ENCODE measurements at regions not wholly inside any gene's neighbourhood (a gene's known extent, or its start where the extent isn't known, plus 50 kb on each side); places are given as distances from the start of the nearest gene placed in this dataset.
"Not testable (repeated sequence)": the region's sequence is repeated elsewhere in the genome, so short reads cannot be mapped to it uniquely, and the experiment has no call there.

DNA sequence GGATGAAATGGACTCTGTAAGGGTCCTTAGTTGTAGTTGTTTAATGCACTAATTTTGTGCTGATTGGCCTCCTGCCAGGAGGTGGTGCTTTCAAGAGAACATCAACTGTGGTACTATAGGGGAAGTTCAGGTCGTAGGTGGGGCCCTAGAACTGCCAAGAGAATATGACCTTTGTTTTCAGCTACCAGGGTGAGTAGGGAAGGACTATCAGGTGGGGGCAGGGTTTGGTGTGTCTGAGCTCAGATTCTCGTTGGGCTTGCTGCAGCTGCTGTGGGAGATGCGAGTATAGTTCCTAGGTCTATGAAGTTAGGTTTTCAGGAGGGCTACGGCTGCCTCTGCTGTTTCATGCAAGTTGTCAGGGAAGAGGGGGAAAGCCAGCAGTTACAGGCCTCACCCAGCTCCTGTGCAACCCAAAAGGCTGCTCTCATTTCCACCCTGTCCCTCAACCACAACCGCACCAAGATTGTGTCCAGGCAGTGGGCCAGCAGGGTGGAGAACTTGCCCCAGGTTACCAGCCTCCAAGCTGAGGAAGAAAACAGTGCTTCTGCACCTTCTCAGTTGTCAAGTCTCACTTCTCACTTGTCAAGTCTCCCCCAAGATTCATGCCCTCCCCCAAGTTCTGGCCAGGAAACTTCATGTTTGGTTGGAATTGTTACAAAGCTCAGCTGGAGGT is 626.5 kb upstream of the MAP3K7 start:
- Mint-ChIP-seq H3K27ac (no peak overlapping the region), H3K27me3 (no peaks in the 10 kb centered on the region), H3K4me1 (ENCODE audit: low read depth in 2 of 2) (no peaks in the 10 kb centered on the region), H3K9me3 (peaks cover 13% of the 10 kb centered on the region), H3K36me3 (peaks cover 5% of the 10 kb centered on the region), H3K4me3 (no peak overlapping the region)
- DNase-seq (ENCODE audit: low spot score) (no peak), ATAC-seq (no peak)

DNA sequence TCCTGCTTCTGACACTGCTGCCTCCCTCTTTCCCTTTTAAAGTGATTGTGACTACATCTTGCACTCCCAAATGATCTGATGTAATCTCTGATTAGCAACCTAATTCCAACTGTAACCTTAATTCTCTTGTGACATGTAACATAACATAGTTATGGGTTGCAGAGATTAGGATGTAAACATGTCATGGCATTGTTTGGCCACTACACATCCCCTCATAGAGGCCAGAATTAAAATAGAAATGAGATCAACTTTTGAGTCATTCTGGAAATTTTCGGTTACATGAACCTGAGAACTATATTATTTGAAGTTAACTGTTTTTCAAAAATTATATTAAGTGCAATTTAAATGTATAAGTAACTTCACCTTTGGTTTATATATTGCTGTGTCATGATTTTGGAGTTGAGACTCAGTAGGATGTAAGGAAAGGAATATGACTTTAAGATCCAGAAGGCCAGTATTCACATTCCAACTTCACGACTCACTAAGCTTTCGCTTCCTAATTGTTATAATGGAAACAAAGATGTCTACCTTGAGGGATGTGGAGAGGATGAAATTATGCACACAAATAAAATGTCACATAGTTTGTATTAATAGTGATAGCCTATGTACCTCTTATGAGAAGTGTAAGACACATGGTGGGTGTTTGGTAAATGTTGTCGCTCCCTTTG is 611.9 kb upstream of the MAP3K7 start:
- Mint-ChIP-seq H3K36me3 (no peaks in the 10 kb centered on the region), H3K4me1 (ENCODE audit: low read depth in 2 of 2) (no peaks in the 10 kb centered on the region), H3K27ac (no peak overlapping the region), H3K4me3 (no peak overlapping the region), H3K27me3 (no peaks in the 10 kb centered on the region), H3K9me3 (peaks cover 5% of the 10 kb centered on the region)
- ATAC-seq (no peak), DNase-seq (ENCODE audit: low spot score) (no peak)

DNA sequence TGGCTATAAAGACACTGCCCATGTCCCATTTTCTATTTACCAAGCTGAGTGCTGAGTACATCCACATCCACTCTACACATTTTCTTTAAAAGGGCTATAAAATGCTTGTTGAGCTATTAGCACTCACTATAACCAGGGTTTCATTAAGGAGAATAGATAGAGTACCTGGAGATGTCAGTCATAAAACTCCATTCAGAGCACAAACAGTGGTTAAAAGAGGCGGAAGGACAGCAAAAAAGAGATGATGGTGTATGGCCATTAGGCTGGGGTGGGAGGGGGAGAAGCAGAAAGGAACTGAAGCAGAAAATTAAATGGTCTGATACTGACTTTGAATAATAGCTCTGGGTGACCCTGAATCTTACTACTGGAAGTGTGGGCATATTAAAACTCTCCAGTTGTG is 609.9 kb upstream of the MAP3K7 start:
- no peak for DNase-seq (ENCODE audit: low spot score)
- H3K4me1 Mint-ChIP-seq (ENCODE audit: low read depth in 2 of 2): no peaks in the 10 kb centered on the region
- H3K9me3 Mint-ChIP-seq: peaks cover 17% of the 10 kb centered on the region
- no peak overlapping the region for H3K4me3 Mint-ChIP-seq
- H3K36me3 Mint-ChIP-seq: no peaks in the 10 kb centered on the region
- no peak overlapping the region for H3K27ac Mint-ChIP-seq
- no peak for ATAC-seq
- no peaks in the 10 kb centered on the region for H3K27me3 Mint-ChIP-seq

DNA sequence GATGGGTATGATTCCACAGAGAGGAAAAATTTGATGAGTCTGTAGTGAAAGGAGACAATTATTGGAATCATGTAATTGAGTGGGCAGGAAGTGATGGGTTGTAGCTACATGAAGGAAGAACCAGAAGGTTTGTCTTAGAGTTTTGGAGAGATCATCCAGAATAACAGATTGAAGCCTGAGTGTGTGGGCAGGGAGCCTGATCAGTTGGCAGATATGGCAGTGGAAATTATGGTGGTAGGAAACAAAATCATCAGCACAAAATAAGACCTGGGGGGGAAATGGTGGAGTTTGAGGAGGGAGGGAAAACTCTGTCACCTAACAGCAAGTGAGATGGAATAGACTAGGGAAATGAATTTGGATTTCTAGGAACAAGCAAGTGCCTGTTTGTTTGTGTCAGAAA is 606.6 kb upstream of the MAP3K7 start:
- ATAC-seq: no peak
- H3K4me3 Mint-ChIP-seq: no peak overlapping the region
- H3K27me3 Mint-ChIP-seq: no peaks in the 10 kb centered on the region
- no peaks in the 10 kb centered on the region for H3K4me1 Mint-ChIP-seq (ENCODE audit: low read depth in 2 of 2)
- DNase-seq (ENCODE audit: low spot score): no peak
- no peak overlapping the region for H3K27ac Mint-ChIP-seq
- no peaks in the 10 kb centered on the region for H3K36me3 Mint-ChIP-seq
- H3K9me3 Mint-ChIP-seq: peaks cover 35% of the 10 kb centered on the region

DNA sequence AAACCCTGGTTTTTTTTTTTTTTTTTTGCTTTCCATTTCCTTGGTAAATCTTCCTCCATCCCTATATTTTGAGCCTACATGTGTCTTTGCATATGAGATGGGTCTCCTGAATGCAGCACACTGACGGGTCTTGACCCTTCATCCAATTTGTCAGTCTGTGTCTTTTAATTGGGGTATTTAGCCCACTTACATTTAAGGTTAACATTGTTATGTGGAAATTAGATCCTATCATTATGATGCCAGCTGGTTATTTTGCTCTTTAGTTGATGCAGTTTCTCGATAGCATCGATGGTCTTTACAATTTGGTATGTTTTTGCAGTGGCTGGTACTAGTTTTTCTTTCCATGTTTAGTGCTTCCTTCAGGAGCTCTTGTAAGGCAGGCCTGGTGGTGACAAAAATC is 603.2 kb upstream of the MAP3K7 start:
- not testable (repeated sequence) for H3K4me1 Mint-ChIP-seq (ENCODE audit: low read depth in 2 of 2)

GRCh38 chr6:91185072-91185471 is 598.2 kb upstream of the MAP3K7 start:
- no peaks in the 10 kb centered on the region for H3K4me1 Mint-ChIP-seq (ENCODE audit: low read depth in 2 of 2)
- ATAC-seq (no peak), DNase-seq (ENCODE audit: low spot score) (no peak)
- no peaks in the 10 kb centered on the region for H3K36me3 Mint-ChIP-seq
- no peaks in the 10 kb centered on the region for H3K27me3 Mint-ChIP-seq
- no peak overlapping the region for H3K4me3 Mint-ChIP-seq
- no peak overlapping the region for H3K27ac Mint-ChIP-seq
- H3K9me3 Mint-ChIP-seq: peaks cover 23% of the 10 kb centered on the region

More for the DNA sequence above, 603.2 kb upstream of the MAP3K7 start:
- H3K9me3 Mint-ChIP-seq: peaks cover 41% of the 10 kb centered on the region
- H3K4me3 Mint-ChIP-seq; H3K36me3 Mint-ChIP-seq; ATAC-seq; H3K27me3 Mint-ChIP-seq; H3K27ac Mint-ChIP-seq; DNase-seq (ENCODE audit: low spot score): not testable (repeated sequence)

- ATAC-seq: no peak
- H3K4me1 Mint-ChIP-seq (ENCODE audit: low read depth in 2 of 2): no peaks in the 10 kb centered on the region
- no peak overlapping the region for H3K4me3 Mint-ChIP-seq
- H3K36me3 Mint-ChIP-seq: no peaks in the 10 kb centered on the region
- H3K27ac Mint-ChIP-seq: no peak overlapping the region
- peaks cover 6% of the 10 kb centered on the region for H3K9me3 Mint-ChIP-seq
- no peaks in the 10 kb centered on the region for H3K27me3 Mint-ChIP-seq
- DNase-seq (ENCODE audit: low spot score): no peak
Measured at GRCh38 chr6:91181416-91181815, 594.5 kb upstream of the MAP3K7 start.

GRCh38 chr6:91173651-91174050 is 586.8 kb upstream of the MAP3K7 start:
- Mint-ChIP-seq H3K4me1 (ENCODE audit: low read depth in 2 of 2) (no peaks in the 10 kb centered on the region), H3K4me3 (no peak overlapping the region), H3K27ac (no peak overlapping the region), H3K36me3 (no peaks in the 10 kb centered on the region), H3K27me3 (peaks cover 0 to 2% of the 10 kb centered on the region in 2 donors), H3K9me3 (no peaks in the 10 kb centered on the region)
- DNase-seq (ENCODE audit: low spot score): no peak
- ATAC-seq: no peak

GRCh38 chr6:91173186-91173585 is 586.3 kb upstream of the MAP3K7 start:
- DNase-seq (ENCODE audit: low spot score) (no peak), ATAC-seq (no peak)
- Mint-ChIP-seq H3K4me3 (no peak overlapping the region), H3K9me3 (no peaks in the 10 kb centered on the region), H3K4me1 (ENCODE audit: low read depth in 2 of 2) (no peaks in the 10 kb centered on the region), H3K27ac (no peak overlapping the region), H3K27me3 (peaks cover 0 to 2% of the 10 kb centered on the region in 2 donors), H3K36me3 (no peaks in the 10 kb centered on the region)

DNA sequence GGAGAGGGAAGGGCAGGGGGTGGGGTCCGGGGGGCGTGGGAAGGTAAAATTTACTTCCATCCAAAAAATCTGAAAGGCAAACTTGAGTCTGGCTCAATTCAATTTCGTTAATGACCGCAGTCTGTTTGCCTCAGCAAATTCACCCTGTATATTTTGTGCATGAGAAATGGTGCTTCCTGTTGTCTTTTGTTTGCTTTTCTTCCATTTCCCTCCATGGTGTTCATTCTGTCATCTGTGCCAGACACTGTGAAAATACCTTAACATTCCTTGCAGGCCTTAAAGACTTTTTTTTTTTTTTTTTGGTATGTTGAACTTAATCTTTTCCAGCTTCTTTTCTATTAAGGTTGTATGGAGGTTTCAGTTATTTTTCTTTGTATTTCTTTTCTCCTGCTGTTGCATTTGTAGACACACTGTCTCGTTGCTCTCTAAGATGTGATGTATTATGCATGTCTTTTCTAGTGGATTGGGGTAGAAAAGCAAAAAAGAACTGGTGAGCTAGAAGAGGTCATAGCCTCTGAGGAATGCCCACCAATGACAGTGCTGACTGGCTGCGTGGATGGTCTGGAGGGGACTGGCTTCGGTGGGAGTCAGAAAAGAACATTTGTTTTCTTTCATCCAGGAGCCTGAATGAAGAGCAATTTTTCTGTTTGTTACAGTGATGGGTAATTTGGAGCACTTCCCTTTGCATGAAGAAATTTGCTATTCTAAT is 585.0 kb upstream of the MAP3K7 start:
- Mint-ChIP-seq H3K36me3 (no peaks in the 10 kb centered on the region), H3K27ac (no peak overlapping the region)

DNA sequence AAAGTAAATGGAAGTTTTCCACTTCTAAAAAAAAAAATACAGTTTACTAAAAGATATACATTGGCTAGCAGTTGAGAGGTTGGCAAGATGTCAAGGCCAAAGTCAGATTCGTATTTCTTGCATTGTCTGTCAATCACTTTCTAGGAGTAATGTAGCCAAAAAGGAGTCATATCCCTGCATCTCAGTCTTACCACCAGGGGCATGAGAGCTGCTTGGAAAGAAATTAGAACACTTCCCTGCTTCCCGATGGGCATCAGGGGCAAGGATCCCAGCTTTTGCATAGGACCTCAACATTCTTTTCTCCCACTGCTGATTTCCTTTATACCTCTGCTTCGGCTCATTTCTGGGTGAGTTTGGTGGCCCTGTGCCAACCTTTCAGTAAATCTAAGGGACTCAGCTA is 581.0 kb upstream of the MAP3K7 start:
- Mint-ChIP-seq H3K4me1 (ENCODE audit: low read depth in 2 of 2) (no peaks in the 10 kb centered on the region), H3K36me3 (no peaks in the 10 kb centered on the region), H3K9me3 (no peaks in the 10 kb centered on the region), H3K27me3 (peaks cover 0 to 2% of the 10 kb centered on the region in 2 donors), H3K27ac (no peak overlapping the region), H3K4me3 (no peak overlapping the region)
- no peak for DNase-seq (ENCODE audit: low spot score)
- ATAC-seq: no peak

More for the DNA sequence above, 585.0 kb upstream of the MAP3K7 start:
- DNase-seq (ENCODE audit: low spot score) (no peak), ATAC-seq (no peak)
- Mint-ChIP-seq H3K4me3 (no peak overlapping the region), H3K4me1 (ENCODE audit: low read depth in 2 of 2) (no peaks in the 10 kb centered on the region), H3K9me3 (no peaks in the 10 kb centered on the region), H3K27me3 (peaks cover 0 to 2% of the 10 kb centered on the region in 2 donors)

GRCh38 chr6:91166271-91167046 is 579.6 kb upstream of the MAP3K7 start:
- ATAC-seq: no peak
- no peaks in the 10 kb centered on the region for H3K4me1 Mint-ChIP-seq (ENCODE audit: low read depth in 2 of 2)
- no peaks in the 10 kb centered on the region for H3K36me3 Mint-ChIP-seq
- H3K27me3 Mint-ChIP-seq: peaks cover 0 to 2% of the 10 kb centered on the region in 2 donors
- no peak for DNase-seq (ENCODE audit: low spot score)
- no peak overlapping the region for H3K27ac Mint-ChIP-seq
- H3K9me3 Mint-ChIP-seq: no peaks in the 10 kb centered on the region
- no peak overlapping the region for H3K4me3 Mint-ChIP-seq

- no peaks in the 10 kb centered on the region for H3K36me3 Mint-ChIP-seq
- H3K4me3 Mint-ChIP-seq: no peak overlapping the region
- H3K4me1 Mint-ChIP-seq (ENCODE audit: low read depth in 2 of 2): no peaks in the 10 kb centered on the region
- no peak overlapping the region for H3K27ac Mint-ChIP-seq
- no peaks in the 10 kb centered on the region for H3K27me3 Mint-ChIP-seq
- ATAC-seq: no peak
- H3K9me3 Mint-ChIP-seq: no peaks in the 10 kb centered on the region
- DNase-seq (ENCODE audit: low spot score): no peak
Measured at GRCh38 chr6:91164105-91164504, 577.2 kb upstream of the MAP3K7 start.

GRCh38 chr6:91161246-91161645 is 574.4 kb upstream of the MAP3K7 start:
- ATAC-seq (no peak), DNase-seq (ENCODE audit: low spot score) (no peak)
- H3K4me1 Mint-ChIP-seq (ENCODE audit: low read depth in 2 of 2): no peaks in the 10 kb centered on the region
- no peaks in the 10 kb centered on the region for H3K36me3 Mint-ChIP-seq
- no peaks in the 10 kb centered on the region for H3K9me3 Mint-ChIP-seq
- H3K4me3 Mint-ChIP-seq: no peak overlapping the region
- no peaks in the 10 kb centered on the region for H3K27me3 Mint-ChIP-seq
- H3K27ac Mint-ChIP-seq: no peak overlapping the region

Data from natural killer cell treated with Interleukin-12 subunit alpha and Interleukin-12 subunit beta and Interleukin-15 and Interleukin-18, amount 100 ng/mL, for 72 hours (primary cell).